VCaP (cell line): ENCODE measurements at regions not wholly inside any gene's neighbourhood (a gene's known extent, or its start where the extent isn't known, plus 50 kb on each side); places are given as distances from the start of the nearest gene placed in this dataset.

ENCODE experiments used
- H3K27ac ChIP-seq: fragments of 450-650 bp; 2 replicates; pipeline ENCODE4 v1.5.1; 2017
- TF ChIP-seq, protein P1 (sequence below): fragments of 450-650 bp; conservative IDR thresholded peaks from 2 replicates; pipeline ENCODE4 v1.5.1; 2017; ENCODE audit warnings: mild to moderate bottlenecking, moderate library complexity

DNA sequence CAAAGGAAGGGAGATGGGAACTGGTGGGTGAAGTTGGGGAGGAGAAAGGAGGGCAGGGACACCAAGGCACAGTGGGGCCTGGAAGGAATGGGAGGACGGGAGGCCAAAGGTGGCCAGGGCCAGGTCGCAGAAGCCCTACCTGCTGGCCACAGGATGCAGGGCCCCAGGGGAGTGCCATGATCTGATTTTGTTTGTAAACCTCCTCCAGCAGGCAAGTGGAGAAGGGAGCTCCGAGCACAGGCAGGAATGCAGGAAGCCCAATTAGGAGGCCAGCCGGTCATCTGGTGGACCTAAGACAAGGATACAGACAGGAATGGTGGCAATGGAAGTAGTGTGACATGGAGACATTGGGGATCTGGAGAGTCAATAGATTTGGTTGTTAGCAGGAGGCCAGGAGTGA lies 107.0 kb upstream of the ZMIZ1 start:
- TF ChIP-seq, protein P1, sequence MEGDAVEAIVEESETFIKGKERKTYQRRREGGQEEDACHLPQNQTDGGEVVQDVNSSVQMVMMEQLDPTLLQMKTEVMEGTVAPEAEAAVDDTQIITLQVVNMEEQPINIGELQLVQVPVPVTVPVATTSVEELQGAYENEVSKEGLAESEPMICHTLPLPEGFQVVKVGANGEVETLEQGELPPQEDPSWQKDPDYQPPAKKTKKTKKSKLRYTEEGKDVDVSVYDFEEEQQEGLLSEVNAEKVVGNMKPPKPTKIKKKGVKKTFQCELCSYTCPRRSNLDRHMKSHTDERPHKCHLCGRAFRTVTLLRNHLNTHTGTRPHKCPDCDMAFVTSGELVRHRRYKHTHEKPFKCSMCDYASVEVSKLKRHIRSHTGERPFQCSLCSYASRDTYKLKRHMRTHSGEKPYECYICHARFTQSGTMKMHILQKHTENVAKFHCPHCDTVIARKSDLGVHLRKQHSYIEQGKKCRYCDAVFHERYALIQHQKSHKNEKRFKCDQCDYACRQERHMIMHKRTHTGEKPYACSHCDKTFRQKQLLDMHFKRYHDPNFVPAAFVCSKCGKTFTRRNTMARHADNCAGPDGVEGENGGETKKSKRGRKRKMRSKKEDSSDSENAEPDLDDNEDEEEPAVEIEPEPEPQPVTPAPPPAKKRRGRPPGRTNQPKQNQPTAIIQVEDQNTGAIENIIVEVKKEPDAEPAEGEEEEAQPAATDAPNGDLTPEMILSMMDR: no peak
- no peak overlapping the region for H3K27ac ChIP-seq

DNA sequence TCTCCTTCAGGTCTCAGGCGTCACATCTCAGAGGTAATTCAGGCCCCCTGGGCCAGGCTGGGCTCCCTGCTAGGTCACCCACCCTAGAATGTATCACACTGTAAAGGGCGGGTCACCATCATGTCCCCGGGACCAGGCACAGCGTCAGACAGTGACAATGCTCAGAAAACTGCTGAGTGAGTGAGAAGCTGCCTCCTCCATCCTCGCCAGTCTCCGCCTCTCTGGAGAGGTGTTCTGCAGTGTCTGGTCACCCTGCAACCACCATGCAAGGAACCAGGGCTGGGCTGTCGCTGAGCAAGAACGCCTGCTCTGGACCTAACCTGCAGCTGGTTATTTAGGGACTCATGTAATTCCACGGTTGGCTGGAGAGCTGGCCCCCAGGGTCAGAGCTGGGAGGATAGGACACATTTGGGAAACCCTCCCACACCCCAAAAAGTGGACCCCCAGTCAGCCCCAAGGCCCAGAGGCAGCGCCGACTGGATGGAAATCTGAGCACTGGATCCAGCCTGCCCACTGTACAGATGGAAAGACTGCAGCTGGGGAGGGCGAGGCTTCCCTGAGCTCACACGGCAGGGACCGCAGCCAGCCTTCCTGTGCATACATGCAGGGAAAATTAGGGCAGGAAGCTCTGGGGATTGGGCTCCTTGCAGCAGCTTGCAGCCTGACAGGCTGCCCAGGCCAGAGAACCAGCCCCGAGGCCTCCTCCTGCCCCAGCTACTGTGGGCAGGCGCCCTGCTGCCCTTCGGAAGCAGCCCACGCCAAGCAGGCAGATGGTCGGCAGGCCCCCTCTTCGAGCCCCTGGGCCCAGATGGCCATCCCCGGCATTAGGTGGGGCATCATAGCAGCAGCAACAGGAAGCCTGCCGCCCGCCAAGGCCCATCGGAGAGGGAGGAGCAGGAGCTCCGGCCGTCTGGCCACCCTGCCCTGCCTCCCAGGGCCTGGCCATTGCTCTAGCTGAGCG lies 105.4 kb upstream of the ZMIZ1 start:
- no peak overlapping the region for H3K27ac ChIP-seq
- TF ChIP-seq, protein P1: no peak

DNA sequence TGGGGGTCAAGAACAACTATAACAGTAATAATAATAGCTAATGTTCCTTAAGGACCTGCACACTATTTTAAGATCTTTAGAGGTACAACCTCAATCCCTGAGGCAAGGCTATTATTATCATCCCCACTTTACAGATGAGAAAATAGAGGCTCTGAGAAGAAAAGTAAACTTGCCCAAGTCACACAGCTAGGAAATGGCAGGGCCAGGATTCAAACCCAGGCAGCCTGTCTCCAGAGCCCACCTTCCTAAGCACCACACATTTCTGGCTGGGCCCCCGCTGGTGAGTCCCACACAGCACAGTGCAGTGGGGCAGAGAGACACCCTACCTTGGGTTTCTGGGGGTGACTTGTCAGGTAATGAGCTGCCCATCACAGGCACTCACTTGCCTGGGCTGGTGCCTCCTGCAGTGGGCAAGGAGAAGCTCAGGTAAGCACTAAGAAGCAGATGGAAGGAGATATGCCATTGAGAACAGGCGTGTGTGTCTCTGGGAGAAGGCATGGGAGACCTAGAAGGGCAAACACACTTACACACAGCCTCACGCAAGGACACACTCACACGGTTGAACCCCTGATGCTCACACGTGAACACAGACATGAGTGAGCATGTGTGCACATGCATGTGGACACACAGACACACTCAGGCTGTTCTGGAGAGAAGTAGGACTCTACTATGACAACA lies 104.4 kb upstream of the ZMIZ1 start:
- no peak overlapping the region for H3K27ac ChIP-seq

GRCh38 chr10:78964952-78965633 lies 103.7 kb upstream of the ZMIZ1 start:
- H3K27ac ChIP-seq: peak overlapping the region; percentile 36; the same call in 1 of the 2 replicates
- TF ChIP-seq, protein P1: no peak

More for the DNA sequence above, 104.4 kb upstream of the ZMIZ1 start:
- TF ChIP-seq, protein P1: no peak

- TF ChIP-seq, protein P1: no peak
- no peak overlapping the region for H3K27ac ChIP-seq
Measured at GRCh38 chr10:78966182-78966787, 102.5 kb upstream of the ZMIZ1 start.

GRCh38 chr10:78966844-78967488 lies 101.8 kb upstream of the ZMIZ1 start:
- TF ChIP-seq, protein P1: no peak
- no peak overlapping the region for H3K27ac ChIP-seq
